Activated CD8-positive, alpha-beta memory T cell treated with anti-CD3 and anti-CD28 coated beads, Interleukin-2, amount 10 ng/mL, durations not matched to agents 7 days and 5 days (primary cell): ENCODE measurements at regions not wholly inside any gene's neighbourhood (a gene's known extent, or its start where the extent isn't known, plus 50 kb on each side); places are given as distances from the start of the nearest gene placed in this dataset.
"Not testable (repeated sequence)": the region's sequence is repeated elsewhere in the genome, so short reads cannot be mapped to it uniquely, and the experiment has no call there.

Source experiments
- ATAC-seq: fragments of 150-1000 bp; cut with Tn5 transposase; one replicate; pipeline ENCODE4 v1.10.0; 2021; ENCODE audit warnings: moderate library complexity
- CTCF ChIA-PET: fragments of 350-600 bp; sonication (Branson Sonifier 250); formaldehyde crosslinking; loops from one replicate; lab custom pipeline; 2021; ENCODE audit warnings: antibody characterized with exemption; lab: Charles Lee
- DNase-seq: peaks from one replicate; pipeline ENCODE4 v3.0.0-alpha.2; 2020
- H3K27ac Mint-ChIP-seq: one replicate; pipeline ENCODE4 v1.8.0; 2021; ENCODE audit warnings: mild to moderate bottlenecking, mixed read lengths
- H3K27me3 Mint-ChIP-seq: one replicate; pipeline ENCODE4 v1.8.0; 2021; ENCODE audit warnings: mixed read lengths
- H3K36me3 Mint-ChIP-seq: one replicate; pipeline ENCODE4 v1.8.0; 2021; ENCODE audit warnings: mild to moderate bottlenecking, mixed read lengths
- H3K4me1 Mint-ChIP-seq: one replicate; pipeline ENCODE4 v1.8.0; 2021; ENCODE audit warnings: mixed read lengths
- H3K4me3 Mint-ChIP-seq: one replicate; pipeline ENCODE4 v1.8.0; 2021; ENCODE audit warnings: mild to moderate bottlenecking, moderate library complexity, mixed read lengths
- H3K9me3 Mint-ChIP-seq: one replicate; pipeline ENCODE4 v1.8.0; 2022; ENCODE audit warnings: low read depth, mixed read lengths

- H3K36me3 Mint-ChIP-seq, CTCF ChIA-PET, ATAC-seq, H3K9me3 Mint-ChIP-seq, H3K4me3 Mint-ChIP-seq: not testable (repeated sequence)
- H3K27me3 Mint-ChIP-seq, result peaks cover 28% of the 10 kb centered on the region
- DNase-seq, result peak; percentile 70
- H3K4me1 Mint-ChIP-seq, result peaks cover 21% of the 10 kb centered on the region
- H3K27ac Mint-ChIP-seq, result peak overlapping the region; percentile 40
These were observed 62.8 kb downstream of the RPS24 start for GRCh38 chr10:78096486-78096885.

GRCh38 chr10:78102593-78102992 is 68.9 kb downstream of the RPS24 start:
- H3K9me3 Mint-ChIP-seq, result not testable (repeated sequence)

GRCh38 chr10:78109210-78109609 is 75.5 kb downstream of the RPS24 start:
- CTCF ChIA-PET, result no interaction called here
- H3K4me1 Mint-ChIP-seq, result no peaks in the 10 kb centered on the region

More at GRCh38 chr10:78102593-78102992, 68.9 kb downstream of the RPS24 start:
- DNase-seq, H3K36me3 Mint-ChIP-seq, ATAC-seq, H3K27ac Mint-ChIP-seq, CTCF ChIA-PET, H3K4me3 Mint-ChIP-seq, H3K4me1 Mint-ChIP-seq: not testable (repeated sequence)
- peaks cover 20% of the 10 kb centered on the region for H3K27me3 Mint-ChIP-seq

GRCh38 chr10:78115135-78115853 is 81.6 kb downstream of the RPS24 start:
- CTCF ChIA-PET, result no interaction called here
- DNase-seq (no peak), ATAC-seq (no peak)
- no peaks in the 10 kb centered on the region for H3K4me1 Mint-ChIP-seq
- no peaks in the 10 kb centered on the region for H3K36me3 Mint-ChIP-seq
- H3K4me3 Mint-ChIP-seq, result no peak overlapping the region
- peaks cover 29% of the 10 kb centered on the region for H3K27me3 Mint-ChIP-seq
- no peak overlapping the region for H3K27ac Mint-ChIP-seq
- H3K9me3 Mint-ChIP-seq, result no peaks in the 10 kb centered on the region

More at GRCh38 chr10:78109210-78109609, 75.5 kb downstream of the RPS24 start:
- Mint-ChIP-seq H3K9me3 (no peaks in the 10 kb centered on the region), H3K36me3 (no peaks in the 10 kb centered on the region), H3K4me3 (no peak overlapping the region), H3K27ac (no peak overlapping the region), H3K27me3 (peaks cover 9% of the 10 kb centered on the region)
- DNase-seq (no peak), ATAC-seq (no peak)

GRCh38 chr10:78116361-78116760 is 82.7 kb downstream of the RPS24 start:
- CTCF ChIA-PET, result no interaction called here
- H3K36me3 Mint-ChIP-seq, result no peaks in the 10 kb centered on the region
- no peak for ATAC-seq
- no peaks in the 10 kb centered on the region for H3K9me3 Mint-ChIP-seq
- no peak overlapping the region for H3K27ac Mint-ChIP-seq
- H3K27me3 Mint-ChIP-seq, result peaks cover 29% of the 10 kb centered on the region
- H3K4me1 Mint-ChIP-seq, result no peaks in the 10 kb centered on the region
- DNase-seq, result no peak
- no peak overlapping the region for H3K4me3 Mint-ChIP-seq

GRCh38 chr10:78118591-78118990 is 84.9 kb downstream of the RPS24 start:
- peaks cover 25% of the 10 kb centered on the region for H3K27me3 Mint-ChIP-seq
- DNase-seq, result no peak
- H3K27ac Mint-ChIP-seq, result no peak overlapping the region
- H3K4me3 Mint-ChIP-seq, result no peak overlapping the region
- no peaks in the 10 kb centered on the region for H3K4me1 Mint-ChIP-seq
- H3K36me3 Mint-ChIP-seq, result no peaks in the 10 kb centered on the region
- CTCF ChIA-PET, result no interaction called here
- ATAC-seq, result no peak
- peaks cover 4% of the 10 kb centered on the region for H3K9me3 Mint-ChIP-seq

- Mint-ChIP-seq H3K4me1 (no peaks in the 10 kb centered on the region), H3K27ac (no peak overlapping the region), H3K4me3 (no peak overlapping the region), H3K27me3 (peaks cover 13% of the 10 kb centered on the region), H3K36me3 (no peaks in the 10 kb centered on the region), H3K9me3 (peaks cover 4% of the 10 kb centered on the region)
- CTCF ChIA-PET, result no interaction called here
- ATAC-seq (no peak), DNase-seq (no peak)
These were observed 88.1 kb downstream of the RPS24 start for GRCh38 chr10:78121801-78122200.

- Mint-ChIP-seq H3K27ac (no peak overlapping the region), H3K4me3 (no peak overlapping the region), H3K9me3 (peaks cover 4% of the 10 kb centered on the region), H3K4me1 (no peaks in the 10 kb centered on the region), H3K27me3 (peaks cover 9% of the 10 kb centered on the region), H3K36me3 (no peaks in the 10 kb centered on the region)
- CTCF ChIA-PET, result no interaction called here
- no peak for ATAC-seq
- no peak for DNase-seq
These were observed 90.5 kb downstream of the RPS24 start for GRCh38 chr10:78124167-78124566.

- CTCF ChIA-PET, result no interaction called here
These were observed 95.5 kb downstream of the RPS24 start for GRCh38 chr10:78129211-78129610.

GRCh38 chr10:78130966-78131710 is 97.5 kb downstream of the RPS24 start:
- CTCF ChIA-PET, result no interaction called here
- ATAC-seq, result no peak
- Mint-ChIP-seq H3K9me3 (no peaks in the 10 kb centered on the region), H3K36me3 (no peaks in the 10 kb centered on the region), H3K27me3 (no peaks in the 10 kb centered on the region), H3K27ac (no peak overlapping the region), H3K4me1 (no peaks in the 10 kb centered on the region), H3K4me3 (no peak overlapping the region)
- no peak for DNase-seq

More at GRCh38 chr10:78129211-78129610, 95.5 kb downstream of the RPS24 start:
- Mint-ChIP-seq H3K27ac (no peak overlapping the region), H3K9me3 (no peaks in the 10 kb centered on the region), H3K4me1 (no peaks in the 10 kb centered on the region), H3K27me3 (no peaks in the 10 kb centered on the region), H3K36me3 (no peaks in the 10 kb centered on the region), H3K4me3 (no peak overlapping the region)
- ATAC-seq (no peak), DNase-seq (no peak)

- no peak overlapping the region for H3K27ac Mint-ChIP-seq
- H3K4me1 Mint-ChIP-seq, result no peaks in the 10 kb centered on the region
- CTCF ChIA-PET, result no interaction called here
- no peaks in the 10 kb centered on the region for H3K36me3 Mint-ChIP-seq
- no peak for DNase-seq
- no peaks in the 10 kb centered on the region for H3K27me3 Mint-ChIP-seq
- H3K4me3 Mint-ChIP-seq, result no peak overlapping the region
- ATAC-seq, result no peak
- H3K9me3 Mint-ChIP-seq, result no peaks in the 10 kb centered on the region
These were observed 101.2 kb downstream of the RPS24 start for GRCh38 chr10:78134773-78135306.

GRCh38 chr10:78137147-78137546 is 103.5 kb downstream of the RPS24 start:
- Mint-ChIP-seq H3K27ac (no peak overlapping the region), H3K4me3 (no peak overlapping the region), H3K36me3 (no peaks in the 10 kb centered on the region), H3K9me3 (no peaks in the 10 kb centered on the region), H3K27me3 (no peaks in the 10 kb centered on the region), H3K4me1 (no peaks in the 10 kb centered on the region)
- CTCF ChIA-PET, result no interaction called here
- ATAC-seq, result no peak
- no peak for DNase-seq

GRCh38 chr10:78139341-78139740 is 105.7 kb downstream of the RPS24 start:
- ATAC-seq, result no peak
- no peak overlapping the region for H3K27ac Mint-ChIP-seq
- no peaks in the 10 kb centered on the region for H3K36me3 Mint-ChIP-seq
- no peaks in the 10 kb centered on the region for H3K4me1 Mint-ChIP-seq
- H3K4me3 Mint-ChIP-seq, result no peak overlapping the region
- CTCF ChIA-PET, result interaction anchor here (0.9 kb wide), 1 partner anchor 822 kb away, joined by 3 read pairs; no protein-coding TSS in a partner anchor
- DNase-seq, result no peak
- H3K9me3 Mint-ChIP-seq, result no peaks in the 10 kb centered on the region
- H3K27me3 Mint-ChIP-seq, result no peaks in the 10 kb centered on the region
